H7 (cell line): ENCODE measurements at regions not wholly inside any gene's neighbourhood (a gene's known extent, or its start where the extent isn't known, plus 50 kb on each side); places are given as distances from the start of the nearest gene placed in this dataset.

Experiments used
- DNase-seq: peaks from one replicate; pipeline ENCODE4 v3.0.0; 2012
- H3K27me3 ChIP-seq: 2 replicates; pipeline ENCODE4 v1.6.0; 2011; ENCODE audit warnings: mild to moderate bottlenecking, low read length; ENCODE audit not compliant: control insufficient read depth, insufficient read depth
- H3K36me3 ChIP-seq: replicated peaks from 2 replicates; pipeline ENCODE4 v1.5.1; 2011; ENCODE audit warnings: low read length; ENCODE audit not compliant: control insufficient read depth, insufficient read depth
- H3K4me3 ChIP-seq: 2 replicates; pipeline ENCODE4 v1.5.1; 2011; ENCODE audit warnings: low read depth, mild to moderate bottlenecking, control low read depth, low read length, moderate library complexity; ENCODE audit not compliant: insufficient read depth

- DNase-seq: no peak
- H3K27me3 ChIP-seq: no peaks in the 10 kb centered on the region
- H3K4me3 ChIP-seq: no peak overlapping the region
- H3K36me3 ChIP-seq: no peaks in the 10 kb centered on the region
These were observed 90.5 kb upstream of the MEX3C start for GRCh38 chr18:51287818-51288508.

DNA sequence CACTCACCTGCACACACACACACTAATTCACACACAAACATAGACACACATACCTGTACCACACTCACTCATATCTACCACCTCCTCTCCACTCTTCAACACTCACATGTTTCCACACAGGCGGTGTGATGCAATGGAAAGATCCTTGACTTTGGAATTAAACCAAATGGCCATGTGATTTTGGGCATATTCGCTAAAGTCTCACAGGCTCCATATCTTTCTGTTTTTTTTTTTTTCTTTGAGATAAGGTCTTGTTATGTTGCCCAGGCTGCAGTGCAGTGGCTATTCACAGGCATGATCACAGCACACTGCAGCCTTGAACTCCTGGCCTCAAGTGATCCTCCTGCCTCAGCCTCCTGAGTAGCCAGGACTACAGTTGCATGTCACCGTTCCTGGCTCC, 91.1 kb upstream of the MEX3C start:
- Histone ChIP-seq H3K27me3 (no peaks in the 10 kb centered on the region), H3K4me3 (no peak overlapping the region), H3K36me3 (no peaks in the 10 kb centered on the region)
- DNase-seq: no peak

DNA sequence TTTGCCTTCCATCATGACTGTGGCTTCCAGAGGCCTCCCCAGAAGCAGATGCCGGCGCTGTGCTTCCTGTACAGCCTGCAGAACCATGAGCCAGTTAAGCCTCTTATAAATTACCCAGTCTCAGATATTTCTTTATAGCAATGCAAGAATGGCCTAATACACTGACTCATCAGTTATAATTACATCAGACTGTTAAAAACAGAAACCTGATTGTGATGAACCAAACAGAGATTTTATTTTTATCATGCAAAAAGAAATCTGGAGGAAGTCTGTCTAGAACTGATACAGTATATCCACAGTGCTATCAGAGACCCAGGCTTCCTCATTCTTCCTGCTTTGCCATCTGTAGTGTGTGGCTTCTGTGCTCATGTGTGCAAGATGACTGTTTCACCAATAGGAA, 93.4 kb upstream of the MEX3C start:
- Histone ChIP-seq H3K27me3 (no peaks in the 10 kb centered on the region), H3K4me3 (no peak overlapping the region), H3K36me3 (no peaks in the 10 kb centered on the region)
- DNase-seq: no peak

DNA sequence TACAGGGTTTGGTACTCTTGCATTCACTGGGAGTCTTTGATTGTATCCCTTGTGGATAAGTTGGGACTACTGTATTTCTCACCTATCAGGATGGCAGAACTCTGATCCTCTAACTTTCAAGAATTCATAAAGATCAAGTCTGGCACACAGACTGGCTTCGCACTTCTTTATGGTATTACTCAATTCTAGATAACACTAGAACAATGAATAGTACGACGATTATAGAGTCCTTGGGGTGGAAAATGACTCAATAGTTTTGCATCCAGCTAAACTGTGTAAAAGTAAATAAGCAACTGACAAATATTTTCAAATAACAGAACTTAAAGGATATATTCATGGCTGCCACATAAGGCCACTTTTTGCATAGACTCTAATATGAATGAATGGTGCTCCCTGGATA, 103.4 kb upstream of the MEX3C start:
- H3K36me3 ChIP-seq: no peaks in the 10 kb centered on the region
- no peaks in the 10 kb centered on the region for H3K27me3 ChIP-seq
- no peak for DNase-seq
- H3K4me3 ChIP-seq: no peak overlapping the region

DNA sequence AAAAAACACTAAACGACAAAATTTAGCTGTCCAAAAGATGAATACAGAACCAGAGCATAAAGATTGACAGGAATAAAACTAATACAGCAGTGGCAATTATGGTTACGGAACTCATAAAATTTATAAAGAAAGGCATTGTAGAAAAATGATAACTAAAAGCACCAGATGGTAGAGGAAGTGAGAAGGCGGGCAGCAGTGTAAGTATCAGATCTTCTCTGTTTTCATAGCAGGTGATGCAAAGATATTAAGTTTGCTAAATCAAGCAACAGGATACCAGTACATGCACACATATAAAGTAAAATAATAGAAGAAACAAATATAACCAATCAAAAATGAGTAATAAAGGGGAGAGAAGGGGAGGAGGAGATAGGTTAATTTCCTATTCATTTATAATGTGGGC, 103.9 kb upstream of the MEX3C start:
- no peak overlapping the region for H3K4me3 ChIP-seq
- H3K27me3 ChIP-seq: no peaks in the 10 kb centered on the region
- DNase-seq: no peak
- no peaks in the 10 kb centered on the region for H3K36me3 ChIP-seq

GRCh38 chr18:51316677-51317076, 119.2 kb upstream of the MEX3C start:
- H3K27me3 ChIP-seq: no peaks in the 10 kb centered on the region
- no peaks in the 10 kb centered on the region for H3K36me3 ChIP-seq
- no peak for DNase-seq
- no peak overlapping the region for H3K4me3 ChIP-seq

GRCh38 chr18:51321696-51322095, 124.2 kb upstream of the MEX3C start:
- Histone ChIP-seq H3K4me3 (no peak overlapping the region), H3K36me3 (no peaks in the 10 kb centered on the region), H3K27me3 (no peaks in the 10 kb centered on the region)
- no peak for DNase-seq

DNA sequence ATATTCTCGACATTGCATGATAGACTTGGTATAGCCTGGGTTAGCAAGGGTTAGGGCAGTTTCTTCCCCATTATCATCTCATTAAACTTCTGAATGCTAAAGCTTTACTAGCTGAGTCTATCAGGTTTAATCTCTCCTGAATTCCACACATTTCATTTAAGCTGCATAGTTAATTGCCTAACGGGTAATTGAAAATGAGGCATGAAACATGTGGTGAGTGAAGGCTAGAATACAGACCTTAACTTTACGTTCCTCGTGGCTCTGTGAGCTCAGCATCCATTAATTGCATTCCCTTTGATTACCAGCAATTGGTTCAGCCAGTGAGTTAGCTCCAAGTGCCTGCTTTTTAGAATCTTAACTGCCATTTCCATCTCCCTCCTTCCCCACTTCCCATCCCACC, 126.5 kb upstream of the MEX3C start:
- no peaks in the 10 kb centered on the region for H3K27me3 ChIP-seq
- no peak for DNase-seq
- no peak overlapping the region for H3K4me3 ChIP-seq
- no peaks in the 10 kb centered on the region for H3K36me3 ChIP-seq

GRCh38 chr18:51330148-51330547, 132.7 kb upstream of the MEX3C start:
- Histone ChIP-seq H3K4me3 (no peak overlapping the region), H3K36me3 (no peaks in the 10 kb centered on the region), H3K27me3 (no peaks in the 10 kb centered on the region)
- no peak for DNase-seq

DNA sequence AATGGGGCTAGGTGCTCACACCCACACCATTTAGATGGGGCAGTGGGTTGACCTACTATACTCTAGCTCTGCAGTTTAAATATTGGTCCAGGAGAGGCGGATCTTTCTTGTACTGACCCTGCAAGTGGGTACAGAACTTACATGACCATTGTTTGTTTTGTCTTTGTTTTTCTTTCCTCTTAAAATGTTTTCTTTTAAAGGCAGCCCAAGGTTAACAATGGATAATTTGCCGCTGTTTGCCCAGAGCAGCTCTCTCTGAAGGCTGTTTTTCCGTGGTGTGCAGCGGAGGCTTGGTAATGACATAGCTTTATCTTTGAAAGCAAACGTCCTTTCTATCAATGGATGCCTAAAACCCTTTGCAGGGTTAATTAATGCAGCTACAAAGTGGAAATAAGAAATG, 133.3 kb upstream of the MEX3C start:
- no peak overlapping the region for H3K4me3 ChIP-seq
- DNase-seq: no peak
- no peaks in the 10 kb centered on the region for H3K36me3 ChIP-seq
- H3K27me3 ChIP-seq: no peaks in the 10 kb centered on the region

DNA sequence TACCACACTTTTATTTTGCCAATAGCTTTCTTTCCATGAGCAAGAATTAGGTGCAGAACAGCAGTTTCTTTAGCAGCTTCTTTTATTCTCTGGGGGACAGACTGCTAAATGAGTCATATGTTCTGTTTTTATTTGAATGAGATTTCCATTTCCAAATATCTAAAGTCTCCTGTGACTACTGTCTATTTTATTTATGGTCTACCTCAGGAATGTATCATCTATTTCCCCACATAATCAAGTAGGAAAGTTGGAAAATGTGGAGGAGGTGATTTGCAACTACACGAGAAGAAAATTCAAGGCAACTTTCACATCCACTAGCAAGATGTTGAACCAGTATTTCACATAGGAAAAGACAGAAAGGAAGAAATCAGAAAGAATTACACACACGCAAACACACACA, 139.9 kb upstream of the MEX3C start:
- no peaks in the 10 kb centered on the region for H3K27me3 ChIP-seq
- no peaks in the 10 kb centered on the region for H3K36me3 ChIP-seq
- no peak for DNase-seq
- no peak overlapping the region for H3K4me3 ChIP-seq

GRCh38 chr18:51339856-51340255, 142.4 kb upstream of the MEX3C start:
- Histone ChIP-seq H3K4me3 (no peak overlapping the region), H3K36me3 (no peaks in the 10 kb centered on the region), H3K27me3 (no peaks in the 10 kb centered on the region)
- DNase-seq: no peak

GRCh38 chr18:51340332-51340731, 142.9 kb upstream of the MEX3C start:
- no peak for DNase-seq
- Histone ChIP-seq H3K4me3 (no peak overlapping the region), H3K27me3 (no peaks in the 10 kb centered on the region), H3K36me3 (no peaks in the 10 kb centered on the region)

- no peak overlapping the region for H3K4me3 ChIP-seq
- H3K36me3 ChIP-seq: no peaks in the 10 kb centered on the region
- no peaks in the 10 kb centered on the region for H3K27me3 ChIP-seq
- DNase-seq: no peak
These were observed 145.3 kb upstream of the MEX3C start for GRCh38 chr18:51342815-51343214.

DNA sequence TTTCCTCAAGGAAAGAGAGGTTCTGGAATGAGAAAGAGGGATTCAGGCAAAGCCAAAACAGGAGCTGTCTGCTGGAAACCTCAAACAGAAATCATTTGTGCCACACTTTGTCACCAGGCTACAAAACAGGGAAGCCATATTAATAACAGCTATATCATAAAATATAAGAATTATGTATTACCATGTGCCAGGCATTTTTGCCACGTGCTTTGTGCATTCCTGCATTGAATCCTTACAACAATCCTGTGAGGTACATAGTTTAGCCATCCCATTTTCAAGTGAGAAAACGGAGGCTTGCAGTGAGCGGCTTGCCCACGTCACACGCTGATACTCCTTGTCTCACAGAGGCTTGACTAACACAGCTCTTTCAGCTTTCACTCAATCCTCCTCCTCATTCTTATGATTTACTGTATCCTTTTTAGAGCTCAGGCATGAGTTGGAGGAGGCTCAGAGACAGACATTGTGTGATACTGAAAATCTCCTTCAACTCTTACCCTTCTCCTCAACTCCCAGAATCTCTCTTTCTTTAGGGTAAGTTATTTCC, 148.4 kb upstream of the MEX3C start:
- no peak for DNase-seq
- Histone ChIP-seq H3K36me3 (no peaks in the 10 kb centered on the region), H3K4me3 (no peak overlapping the region), H3K27me3 (no peaks in the 10 kb centered on the region)

- Histone ChIP-seq H3K36me3 (no peaks in the 10 kb centered on the region), H3K4me3 (no peak overlapping the region), H3K27me3 (no peaks in the 10 kb centered on the region)
- DNase-seq: no peak
These were observed 148.9 kb upstream of the MEX3C start for GRCh38 chr18:51346404-51346803.
